ENCODE measurements at regions not wholly inside any gene's neighbourhood (a gene's known extent, or its start where the extent isn't known, plus 50 kb on each side); places are given as distances from the start of the nearest gene placed in this dataset.

- no peak for DNase-seq
Observed at GRCh38 chr4:147328189-147328588, 152.7 kb upstream of the EDNRA start.

GRCh38 chr4:147328756-147329446 is 152.0 kb upstream of the EDNRA start:
- DNase-seq = no peak

GRCh38 chr4:147332091-147332490 is 148.8 kb upstream of the EDNRA start:
- no peak for DNase-seq

- no peak for DNase-seq
Observed at GRCh38 chr4:147334478-147334877, 146.4 kb upstream of the EDNRA start.

- no peak for DNase-seq
Observed at GRCh38 chr4:147335183-147335582, 145.7 kb upstream of the EDNRA start.

GRCh38 chr4:147336252-147336651 is 144.6 kb upstream of the EDNRA start:
- DNase-seq = no peak

- no peak for DNase-seq
Observed at GRCh38 chr4:147339100-147339499, 141.8 kb upstream of the EDNRA start.

- DNase-seq = no peak
Observed at GRCh38 chr4:147340111-147340510, 140.8 kb upstream of the EDNRA start.

GRCh38 chr4:147340591-147341120 is 140.2 kb upstream of the EDNRA start:
- DNase-seq = no peak

- DNase-seq = no peak
Observed at GRCh38 chr4:147343692-147344091, 137.2 kb upstream of the EDNRA start.

- DNase-seq = no peak
Observed at GRCh38 chr4:147345662-147346061, 135.2 kb upstream of the EDNRA start.

- no peak for DNase-seq
Observed at GRCh38 chr4:147347217-147347616, 133.7 kb upstream of the EDNRA start.

- DNase-seq = no peak
Observed at GRCh38 chr4:147349193-147349592, 131.7 kb upstream of the EDNRA start.

- DNase-seq = no peak
Observed at GRCh38 chr4:147351083-147351787, 129.7 kb upstream of the EDNRA start.

GRCh38 chr4:147354237-147354636 is 126.7 kb upstream of the EDNRA start:
- no peak for DNase-seq

- no peak for DNase-seq
Observed at GRCh38 chr4:147355032-147355656, 125.8 kb upstream of the EDNRA start.

- no peak for DNase-seq
Observed at GRCh38 chr4:147355847-147356246, 125.0 kb upstream of the EDNRA start.

- no peak for DNase-seq
Observed at GRCh38 chr4:147360301-147360700, 120.6 kb upstream of the EDNRA start.

GRCh38 chr4:147361726-147362125 is 119.2 kb upstream of the EDNRA start:
- DNase-seq = no peak

GRCh38 chr4:147362938-147363337 is 118.0 kb upstream of the EDNRA start:
- no peak for DNase-seq

- no peak for DNase-seq
Observed at GRCh38 chr4:147363514-147363913, 117.4 kb upstream of the EDNRA start.

- DNase-seq = no peak
Observed at GRCh38 chr4:147365396-147365795, 115.5 kb upstream of the EDNRA start.

GRCh38 chr4:147366164-147366563 is 114.7 kb upstream of the EDNRA start:
- no peak for DNase-seq

GRCh38 chr4:147367891-147368290 is 113.0 kb upstream of the EDNRA start:
- no peak for DNase-seq

All from activated CD4-positive, alpha-beta T cell treated with anti-CD3 and anti-CD28 coated beads, Interleukin-10, Interleukin-2, amounts not matched to agents 100 ng/mL and 50 ng/mL, durations not matched to agents 16 hours and 8 hours (primary cell).